NCI-H2171 (cell line): ENCODE measurements at regions not wholly inside any gene's neighbourhood (a gene's known extent, or its start where the extent isn't known, plus 50 kb on each side); places are given as distances from the start of the nearest gene placed in this dataset.

ENCODE experiments used
- DNase-seq: peaks from one replicate; lab custom pipeline; 2025; lab: John Stamatoyannopoulos, UW

GRCh38 chr3:73296859-73297258, 235.4 kb downstream of the EBLN2 start:
- no peak for DNase-seq

- no peak for DNase-seq
Measured at GRCh38 chr3:73298243-73299183, 237.1 kb downstream of the EBLN2 start.

DNA sequence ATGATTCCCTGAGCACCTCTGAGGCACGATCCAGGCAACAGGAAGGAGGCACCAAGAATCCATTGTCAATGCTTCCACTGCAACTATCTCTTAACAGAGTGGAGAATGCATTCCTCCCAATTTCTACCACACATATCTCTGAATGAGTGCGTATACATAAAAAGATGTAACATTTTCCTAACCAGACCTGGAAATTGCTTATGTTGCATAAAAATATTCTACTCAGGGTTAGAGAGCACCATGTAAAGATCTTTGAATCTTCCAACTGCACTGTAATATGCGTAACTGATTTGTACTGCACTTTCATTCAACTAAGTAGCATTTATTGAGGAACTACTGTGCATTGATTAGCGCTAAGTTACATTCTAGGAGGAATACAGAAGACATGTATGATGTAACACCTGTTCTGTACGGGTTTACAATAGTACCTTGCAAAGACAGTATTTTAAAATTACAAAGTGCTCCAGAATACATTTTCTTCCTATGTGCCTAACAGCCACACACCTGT, 237.8 kb downstream of the EBLN2 start:
- DNase-seq = no peak

GRCh38 chr3:73314151-73314951, 252.9 kb downstream of the EBLN2 start:
- no peak for DNase-seq

DNA sequence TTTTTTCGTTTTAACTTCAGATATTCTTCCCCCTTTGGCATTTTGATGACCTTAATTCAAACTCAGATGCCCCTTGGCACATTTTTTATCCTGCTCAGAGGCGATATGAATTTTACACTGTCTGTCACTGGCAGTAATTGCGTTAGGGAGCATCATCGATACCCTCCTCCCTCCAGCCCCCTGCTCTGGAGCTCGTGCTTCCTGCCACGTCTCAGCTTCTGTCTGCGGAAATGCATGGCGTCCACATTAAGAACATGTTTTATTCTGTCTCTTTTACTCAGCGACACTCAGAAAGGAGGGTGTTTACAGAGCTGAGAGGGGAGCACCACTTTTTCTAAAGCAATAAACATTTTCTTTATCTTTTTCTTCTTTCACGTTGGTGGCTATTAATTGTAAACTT, 254.2 kb downstream of the EBLN2 start:
- no peak for DNase-seq

- no peak for DNase-seq
Measured at GRCh38 chr3:73319179-73319769, 257.8 kb downstream of the EBLN2 start.

- DNase-seq = no peak
Measured at GRCh38 chr3:73321286-73321999, 260.0 kb downstream of the EBLN2 start.

DNA sequence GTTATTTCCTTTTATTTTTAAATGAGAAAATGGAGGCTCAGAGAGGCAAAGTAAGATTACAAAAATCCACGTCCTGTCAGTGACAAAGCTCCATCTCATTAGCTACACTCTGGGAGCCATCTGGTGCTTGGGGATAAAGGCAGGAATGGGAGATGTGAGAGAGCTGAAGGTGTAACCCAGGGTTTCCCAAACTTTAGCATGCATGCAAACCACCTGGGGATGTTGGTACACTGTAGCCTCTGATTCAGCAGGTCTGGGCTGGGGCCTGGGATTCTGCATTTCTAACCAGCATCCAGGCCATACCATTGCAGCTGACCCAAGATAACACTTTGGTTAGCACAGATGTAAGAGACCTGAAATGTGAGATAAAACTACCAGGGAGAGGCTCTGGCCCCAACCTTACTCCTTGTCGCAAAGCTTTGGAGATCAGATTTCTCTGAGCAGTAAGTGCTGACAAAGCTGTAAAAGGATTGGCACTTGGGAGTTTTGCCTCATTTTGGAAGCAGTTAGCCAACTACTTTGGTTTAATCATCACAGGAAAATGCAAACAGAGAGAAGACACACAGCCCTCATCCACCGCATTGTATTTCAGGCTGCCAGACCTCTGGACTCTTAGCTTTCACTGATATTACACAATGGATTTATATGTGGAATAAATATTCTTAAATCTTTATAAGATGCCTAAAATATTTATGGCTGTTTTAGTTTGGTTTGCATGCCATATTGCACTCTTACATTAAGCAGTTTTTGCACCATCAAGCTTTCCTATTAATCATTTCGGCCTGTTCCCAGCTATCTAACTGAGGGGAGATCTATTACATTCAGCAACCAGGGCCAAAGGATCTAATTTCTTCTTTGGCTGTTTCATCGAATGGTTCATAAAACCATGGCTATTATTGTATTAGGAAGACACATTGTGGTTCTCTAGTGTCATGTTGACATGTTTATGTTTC, 263.0 kb downstream of the EBLN2 start:
- DNase-seq = no peak

DNA sequence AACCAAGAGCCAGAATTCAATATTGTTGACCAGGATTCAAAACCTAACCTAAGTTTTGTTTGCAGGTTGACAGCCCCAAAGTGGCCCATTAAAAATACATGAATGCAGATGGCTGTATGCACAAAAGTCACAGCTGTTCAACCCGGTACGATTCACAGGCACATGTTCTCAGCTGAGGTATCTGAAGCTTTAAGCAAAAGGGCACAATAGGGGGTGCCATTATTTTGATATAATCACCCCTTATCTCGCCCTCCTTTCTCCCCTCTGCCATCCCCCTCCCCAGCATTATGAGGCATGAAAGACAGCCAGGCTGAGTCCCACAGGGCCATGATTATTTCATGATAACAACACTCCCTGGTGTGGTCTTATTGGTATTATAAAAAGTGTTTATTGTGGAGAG, 264.9 kb downstream of the EBLN2 start:
- DNase-seq = no peak

DNA sequence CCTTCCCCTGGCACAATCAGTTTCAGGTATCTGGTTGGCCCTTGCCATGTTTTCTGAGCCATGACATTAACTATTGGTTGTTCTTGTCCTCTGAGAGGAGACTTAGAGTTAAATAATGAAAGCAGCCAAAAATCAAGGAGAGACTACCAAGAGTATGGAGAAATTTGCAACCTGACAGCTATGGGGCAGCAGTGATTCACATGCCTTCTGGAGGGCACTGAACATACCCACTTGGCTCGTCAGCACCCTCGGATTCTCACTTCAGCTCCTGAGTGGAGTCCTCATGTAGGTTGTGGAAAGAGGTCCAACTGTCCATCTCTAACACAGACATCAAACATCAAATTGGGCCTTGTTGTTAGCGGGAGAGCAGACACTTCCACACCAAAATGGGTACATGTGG, 265.6 kb downstream of the EBLN2 start:
- DNase-seq = no peak
